ENCODE measurements at regions not wholly inside any gene's neighbourhood (a gene's known extent, or its start where the extent isn't known, plus 50 kb on each side); places are given as distances from the start of the nearest gene placed in this dataset.

DNA sequence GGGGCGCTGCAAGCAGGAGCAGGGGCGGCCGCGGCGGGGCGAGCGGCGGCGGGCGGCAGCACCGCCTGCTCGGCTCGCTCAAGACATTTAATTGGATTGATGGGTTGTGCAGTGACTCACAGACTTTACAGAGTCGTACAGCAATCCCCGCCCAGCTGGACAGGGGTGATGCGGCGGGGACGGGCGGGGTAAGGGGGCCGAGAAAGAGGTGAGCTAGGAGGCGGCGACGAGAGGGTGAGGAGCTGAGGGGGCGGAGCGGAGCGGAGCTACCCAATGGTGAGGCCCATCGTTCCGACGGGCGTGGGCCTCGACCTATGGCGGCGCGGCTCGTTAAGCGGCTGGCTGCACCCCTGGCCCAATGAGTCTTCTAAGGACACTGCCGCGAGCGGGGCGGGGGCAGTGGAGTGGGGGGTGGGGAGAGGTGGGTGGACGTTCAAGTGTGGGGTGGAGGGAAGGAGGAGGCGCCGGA lies 97.1 kb upstream of the SERTAD2 start (continued):
- TF ChIP-seq MTF2 (CRISPR knock-in tag; IDR thresholded peaks at IDR 0.05; ENCODE audit: borderline replicate concordance) (no peak), LRRFIP1 (CRISPR knock-in tag; conservative IDR thresholded peaks at IDR 0.05) (no peak), ZBTB42 (CRISPR knock-in tag; IDR thresholded peaks at IDR 0.05) (peak; percentile 66; the same call in 1 of the 2 replicates), ZNF598 (CRISPR knock-in tag; IDR thresholded peaks at IDR 0.05; ENCODE audit: borderline replicate concordance) (no peak), GRHL1 (CRISPR knock-in tag; conservative IDR thresholded peaks at IDR 0.05) (no peak), MLX (CRISPR knock-in tag; IDR thresholded peaks at IDR 0.05) (no peak; the same call in none of the 2 replicates), NFE2L2 (IDR thresholded peaks at IDR 0.05; ENCODE audit: low read length) (no peak), PBX2 (CRISPR knock-in tag; IDR thresholded peaks at IDR 0.05) (peak; percentile 94), ZSCAN9 (CRISPR knock-in tag; IDR thresholded peaks at IDR 0.05; ENCODE audit: borderline replicate concordance) (no peak; the same call in 1 of the 2 replicates), ZFP62 (CRISPR knock-in tag; IDR thresholded peaks at IDR 0.05) (no peak), ZNF33A (CRISPR knock-in tag; IDR thresholded peaks at IDR 0.05; ENCODE audit: borderline replicate concordance) (no peak), IRF2 (CRISPR knock-in tag; IDR thresholded peaks at IDR 0.05) (no peak; the same call in 1 of the 2 replicates), CC2D1A (CRISPR knock-in tag; IDR thresholded peaks at IDR 0.05) (no peak)
- TF ChIP-seq, protein P1, sequence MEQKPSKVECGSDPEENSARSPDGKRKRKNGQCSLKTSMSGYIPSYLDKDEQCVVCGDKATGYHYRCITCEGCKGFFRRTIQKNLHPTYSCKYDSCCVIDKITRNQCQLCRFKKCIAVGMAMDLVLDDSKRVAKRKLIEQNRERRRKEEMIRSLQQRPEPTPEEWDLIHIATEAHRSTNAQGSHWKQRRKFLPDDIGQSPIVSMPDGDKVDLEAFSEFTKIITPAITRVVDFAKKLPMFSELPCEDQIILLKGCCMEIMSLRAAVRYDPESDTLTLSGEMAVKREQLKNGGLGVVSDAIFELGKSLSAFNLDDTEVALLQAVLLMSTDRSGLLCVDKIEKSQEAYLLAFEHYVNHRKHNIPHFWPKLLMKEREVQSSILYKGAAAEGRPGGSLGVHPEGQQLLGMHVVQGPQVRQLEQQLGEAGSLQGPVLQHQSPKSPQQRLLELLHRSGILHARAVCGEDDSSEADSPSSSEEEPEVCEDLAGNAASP (CRISPR knock-in tag; IDR thresholded peaks at IDR 0.05; ENCODE audit: borderline replicate concordance), result peak; percentile 30; the same call in 1 of the 2 replicates
- TF ChIP-seq, protein P2, sequence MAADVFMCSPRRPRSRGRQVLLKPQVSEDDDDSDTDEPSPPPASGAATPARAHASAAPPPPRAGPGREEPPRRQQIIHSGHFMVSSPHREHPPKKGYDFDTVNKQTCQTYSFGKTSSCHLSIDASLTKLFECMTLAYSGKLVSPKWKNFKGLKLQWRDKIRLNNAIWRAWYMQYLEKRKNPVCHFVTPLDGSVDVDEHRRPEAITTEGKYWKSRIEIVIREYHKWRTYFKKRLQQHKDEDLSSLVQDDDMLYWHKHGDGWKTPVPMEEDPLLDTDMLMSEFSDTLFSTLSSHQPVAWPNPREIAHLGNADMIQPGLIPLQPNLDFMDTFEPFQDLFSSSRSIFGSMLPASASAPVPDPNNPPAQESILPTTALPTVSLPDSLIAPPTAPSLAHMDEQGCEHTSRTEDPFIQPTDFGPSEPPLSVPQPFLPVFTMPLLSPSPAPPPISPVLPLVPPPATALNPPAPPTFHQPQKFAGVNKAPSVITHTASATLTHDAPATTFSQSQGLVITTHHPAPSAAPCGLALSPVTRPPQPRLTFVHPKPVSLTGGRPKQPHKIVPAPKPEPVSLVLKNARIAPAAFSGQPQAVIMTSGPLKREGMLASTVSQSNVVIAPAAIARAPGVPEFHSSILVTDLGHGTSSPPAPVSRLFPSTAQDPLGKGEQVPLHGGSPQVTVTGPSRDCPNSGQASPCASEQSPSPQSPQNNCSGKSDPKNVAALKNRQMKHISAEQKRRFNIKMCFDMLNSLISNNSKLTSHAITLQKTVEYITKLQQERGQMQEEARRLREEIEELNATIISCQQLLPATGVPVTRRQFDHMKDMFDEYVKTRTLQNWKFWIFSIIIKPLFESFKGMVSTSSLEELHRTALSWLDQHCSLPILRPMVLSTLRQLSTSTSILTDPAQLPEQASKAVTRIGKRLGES (CRISPR knock-in tag; IDR thresholded peaks at IDR 0.05; ENCODE audit: borderline replicate concordance), result no peak
- TF ChIP-seq, protein P3, sequence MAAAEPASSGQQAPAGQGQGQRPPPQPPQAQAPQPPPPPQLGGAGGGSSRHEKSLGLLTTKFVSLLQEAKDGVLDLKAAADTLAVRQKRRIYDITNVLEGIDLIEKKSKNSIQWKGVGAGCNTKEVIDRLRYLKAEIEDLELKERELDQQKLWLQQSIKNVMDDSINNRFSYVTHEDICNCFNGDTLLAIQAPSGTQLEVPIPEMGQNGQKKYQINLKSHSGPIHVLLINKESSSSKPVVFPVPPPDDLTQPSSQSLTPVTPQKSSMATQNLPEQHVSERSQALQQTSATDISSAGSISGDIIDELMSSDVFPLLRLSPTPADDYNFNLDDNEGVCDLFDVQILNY (CRISPR knock-in tag; conservative IDR thresholded peaks at IDR 0.05), result 0 out of 2 replicates have a peak, but pooled peaks have one; percentile 25

Data from HepG2 (cell line).